IMR-90 (cell line): ENCODE measurements at regions not wholly inside any gene's neighbourhood (a gene's known extent, or its start where the extent isn't known, plus 50 kb on each side); places are given as distances from the start of the nearest gene placed in this dataset.

Experiments
- ATAC-seq: fragments of 200-7000 bp; cut with Tn5 transposase; 2 replicates; pipeline ENCODE4 v1.9.1; 2020; ENCODE audit warnings: low read depth, mild to moderate bottlenecking, moderate library complexity
- BruUV-seq: library from RNA; stranded (reverse); fragments of 400-500 nt; replicated peaks from 2 replicates; lab custom pipeline; 2021; lab: Mats Ljungman, UMichigan
- CTCF ChIA-PET: fragments of 300-600 bp; formaldehyde crosslinking; extraction: SDS; loops from one replicate; lab custom pipeline; 2021; ENCODE audit warnings: antibody characterized with exemption; lab: Yijun Ruan, JAX
- POLR2A ChIA-PET: fragments of 300-600 bp; sonication (Branson Sonifier 250); formaldehyde crosslinking; loops from one replicate; lab custom pipeline; 2022; ENCODE audit warnings: antibody characterized with exemption; ENCODE audit not compliant: unreplicated experiment; lab: Charles Lee
- DNase-seq: peaks from one replicate; pipeline ENCODE4 v3.0.0; 2013
- H2AFZ ChIP-seq: replicated peaks from 2 replicates; pipeline ENCODE3; 2013; ENCODE audit warnings: low read length, mild to moderate bottlenecking; ENCODE audit not compliant: poor library complexity
- H2AK5ac ChIP-seq: 2 replicates; pipeline ENCODE4 v1.6.1; 2013; ENCODE audit warnings: low read depth, low read length, inconsistent platforms
- H2AK9ac ChIP-seq: replicated peaks from 2 replicates; pipeline ENCODE3; 2013; ENCODE audit warnings: mild to moderate bottlenecking, low read depth, low read length, moderate library complexity; ENCODE audit not compliant: poor library complexity
- H2BK120ac ChIP-seq: 2 replicates; pipeline ENCODE4 v1.6.1; 2013; ENCODE audit warnings: low read depth, low read length, inconsistent platforms
- H2BK15ac ChIP-seq: 3 replicates; pipeline ENCODE4 v1.6.1; 2013; ENCODE audit warnings: low read depth, low read length, inconsistent platforms
- H2BK20ac ChIP-seq: 2 replicates; pipeline ENCODE4 v1.6.1; 2013; ENCODE audit warnings: low read depth, mild to moderate bottlenecking, inconsistent platforms, low read length, moderate library complexity
- H2BK5ac ChIP-seq: 2 replicates; pipeline ENCODE4 v1.6.1; 2013; ENCODE audit warnings: mild to moderate bottlenecking, low read depth, low read length, inconsistent platforms; ENCODE audit not compliant: poor library complexity, severe bottlenecking
- H3K14ac ChIP-seq: replicated peaks from 2 replicates; pipeline ENCODE4 v1.6.1; 2013; ENCODE audit warnings: low read depth, low read length, inconsistent platforms
- H3K18ac ChIP-seq: 2 replicates; pipeline ENCODE4 v1.6.1; 2013; ENCODE audit warnings: low read depth, low read length, control low read depth
- H3K23ac ChIP-seq: 2 replicates; pipeline ENCODE4 v1.6.1; 2013; ENCODE audit warnings: low read depth, low read length, inconsistent platforms
- H3K27ac ChIP-seq: 2 replicates; pipeline ENCODE4 v1.5.1; 2013; ENCODE audit warnings: mild to moderate bottlenecking, control low read depth, low read length; ENCODE audit not compliant: insufficient read depth
- H3K27me3 ChIP-seq: 2 replicates; pipeline ENCODE4 v1.6.1; 2013; ENCODE audit warnings: low read length; ENCODE audit not compliant: control insufficient read depth, insufficient read depth
- H3K36me3 ChIP-seq: 2 replicates; pipeline ENCODE4 v1.6.1; 2013; ENCODE audit warnings: low read length, mixed read lengths; ENCODE audit not compliant: control insufficient read depth, insufficient read depth
- H3K4ac ChIP-seq: 2 replicates; pipeline ENCODE4 v1.6.1; 2013; ENCODE audit warnings: low read depth, low read length, inconsistent platforms
- H3K4me1 ChIP-seq: 2 replicates; pipeline ENCODE4 v1.6.1; 2013; ENCODE audit warnings: low read length, mixed read lengths; ENCODE audit not compliant: control insufficient read depth, insufficient read depth
- H3K4me2 ChIP-seq: 2 replicates; pipeline ENCODE4 v1.6.1; 2013; ENCODE audit warnings: low read depth, mild to moderate bottlenecking, control low read depth, low read length, moderate library complexity
- H3K4me3 ChIP-seq: 2 replicates; pipeline ENCODE4 v1.5.1; 2013; ENCODE audit warnings: low read depth, mild to moderate bottlenecking, control low read depth, low read length, moderate library complexity; ENCODE audit not compliant: insufficient read depth
- H3K56ac ChIP-seq: 2 replicates; pipeline ENCODE4 v1.6.1; 2013; ENCODE audit warnings: low read length, inconsistent platforms; ENCODE audit not compliant: insufficient read depth; ENCODE audit errors: extremely low read depth
- H3K79me1 ChIP-seq, 2 experiments: 2 replicates each; pipeline ENCODE4 v1.6.1; 2013; ENCODE audit warnings: low read length in 2 of 2, inconsistent platforms in 1 of 2, low read depth in 1 of 2
- H3K9ac ChIP-seq: 2 replicates; pipeline ENCODE4 v1.6.1; 2013; ENCODE audit warnings: low read depth, low read length, control low read depth
- H3K9me1 ChIP-seq: 2 replicates; pipeline ENCODE4 v1.6.1; 2013; ENCODE audit warnings: low read length, inconsistent platforms; ENCODE audit not compliant: insufficient read depth
- H3K9me3 ChIP-seq: 2 replicates; pipeline ENCODE4 v1.6.1; 2013; ENCODE audit warnings: low read length; ENCODE audit not compliant: control insufficient read depth, insufficient read depth
- H4K20me1 ChIP-seq: 2 replicates; pipeline ENCODE4 v1.6.1; 2013; ENCODE audit warnings: low read length, inconsistent platforms; ENCODE audit not compliant: insufficient read depth
- H4K5ac ChIP-seq: 2 replicates; pipeline ENCODE4 v1.6.1; 2013; ENCODE audit warnings: mild to moderate bottlenecking, low read depth, low read length, control low read depth
- H4K8ac ChIP-seq, 2 experiments: 2 replicates each; pipeline ENCODE4 v1.6.1; 2013; ENCODE audit warnings: low read depth in 2 of 2, low read length in 2 of 2, control low read depth in 1 of 2, inconsistent platforms in 1 of 2
- H4K91ac ChIP-seq: 2 replicates; pipeline ENCODE4 v1.6.1; 2013; ENCODE audit warnings: low read depth, low read length, inconsistent platforms; ENCODE audit not compliant: insufficient read depth
- BHLHE40 ChIP-seq: fragments of 150-350 bp; IDR thresholded peaks from 2 replicates; pipeline ENCODE4 v1.6.1; 2016; ENCODE audit warnings: mild to moderate bottlenecking, low read depth, low read length
- CEBPB ChIP-seq: IDR thresholded peaks from 2 replicates; pipeline ENCODE4 v1.6.1; 2012; ENCODE audit warnings: low read depth, low read length, improper control_type of control experiment
- FOS ChIP-seq: fragments of 150-350 bp; IDR thresholded peaks from 2 replicates; pipeline ENCODE4 v1.6.1; 2016; ENCODE audit warnings: low read depth, low read length
- MAFK ChIP-seq: IDR thresholded peaks from 2 replicates; pipeline ENCODE4 v1.6.1; 2012; ENCODE audit warnings: low read depth, low read length, improper control_type of control experiment
- MAZ ChIP-seq: IDR thresholded peaks from 2 replicates; pipeline ENCODE4 v1.6.1; 2012; ENCODE audit warnings: low read depth, mild to moderate bottlenecking, low read length, improper control_type of control experiment, moderate library complexity, borderline replicate concordance
- MXI1 ChIP-seq: IDR thresholded peaks from 2 replicates; pipeline ENCODE4 v1.6.1; 2012; ENCODE audit warnings: low read depth, mild to moderate bottlenecking, low read length, moderate library complexity, borderline replicate concordance
- POLR2A ChIP-seq: IDR thresholded peaks from 2 replicates; pipeline ENCODE4 v1.6.1; 2012; ENCODE audit warnings: mild to moderate bottlenecking, low read depth, low read length
- RAD21 ChIP-seq: IDR thresholded peaks from 2 replicates; pipeline ENCODE4 v1.6.1; 2012; ENCODE audit warnings: low read length, improper control_type of control experiment
- RFX5 ChIP-seq: IDR thresholded peaks from 2 replicates; pipeline ENCODE4 v1.8.0; 2012; ENCODE audit warnings: low read depth, mild to moderate bottlenecking, low read length, moderate library complexity
- SMC3 ChIP-seq: fragments of 150-350 bp; IDR thresholded peaks from 2 replicates; pipeline ENCODE4 v1.6.1; 2016; ENCODE audit warnings: low read depth, mild to moderate bottlenecking, antibody characterized with exemption, low read length, moderate library complexity
- WGBS, 2 experiments: methylation state at CpG; one replicate each; pipeline versions ENCODE4 v1.1.5 to v1.1.7; 2013; ENCODE audit warnings: missing lambda C conversion rate in 2 of 2; ENCODE audit not compliant: insufficient read length in 1 of 2; ENCODE audit errors: extremely low coverage in 2 of 2; 5-methylcytosine and 5-hydroxymethylcytosine counted together
- dilution Hi-C: fragments of 300-500 bp; cut with HindIII; formaldehyde crosslinking; loops from one replicate; pipeline ENCODE4 v1.14.3; 2018; ENCODE audit warnings: low sequenced_read_pairs; ENCODE audit not compliant: unreplicated experiment
- in situ Hi-C: fragments of 300-500 bp; cut with MboI; formaldehyde crosslinking; loops from 3 replicates; pipeline ENCODE4 v1.14.3; 2019; ENCODE audit warnings: low sequenced_read_pairs, inconsistent platforms, mixed read lengths
- intact Hi-C: fragments of 100-400 bp; cut with micrococcal nuclease; formaldehyde crosslinking; loops from 2 replicates; pipeline ENCODE4 v1.10.0; 2022
- TF ChIP-seq, protein P1 (sequence below): conservative IDR thresholded peaks from 2 replicates; pipeline ENCODE4 v1.5.1; 2012; ENCODE audit warnings: mild to moderate bottlenecking, low read depth, low read length, improper control_type of control experiment

DNA sequence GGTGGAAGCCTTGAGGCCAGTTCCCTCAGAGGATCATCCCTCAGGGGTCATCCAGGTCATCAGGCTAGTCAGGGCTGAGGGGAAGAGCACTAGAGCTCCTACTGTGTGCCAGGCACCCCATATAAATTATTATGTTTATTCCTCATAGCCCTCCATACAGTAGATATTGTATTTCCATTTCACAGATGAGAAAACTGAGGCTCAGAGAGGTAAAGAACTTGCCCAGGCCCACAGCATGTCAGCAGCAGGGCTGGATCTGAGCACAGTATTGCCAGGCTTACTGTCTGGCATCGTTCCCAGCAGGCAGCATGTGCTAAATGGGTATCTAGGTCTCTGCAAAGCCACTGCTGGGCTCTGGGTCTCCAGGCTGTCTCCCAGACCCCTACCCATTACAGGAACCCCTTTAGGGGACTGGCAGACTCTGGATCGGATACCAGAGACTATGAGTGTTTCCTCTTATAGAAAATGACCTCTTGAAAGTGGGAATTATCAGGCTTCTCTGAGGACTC, 153.3 kb downstream of the PTPRU start (continued):
- no peak for TF ChIP-seq FOS
- TF ChIP-seq MXI1, result no peak
- TF ChIP-seq CEBPB, result no peak
- TF ChIP-seq SMC3, result no peak
- no peak for TF ChIP-seq MAZ
- no peak for TF ChIP-seq RFX5

DNA sequence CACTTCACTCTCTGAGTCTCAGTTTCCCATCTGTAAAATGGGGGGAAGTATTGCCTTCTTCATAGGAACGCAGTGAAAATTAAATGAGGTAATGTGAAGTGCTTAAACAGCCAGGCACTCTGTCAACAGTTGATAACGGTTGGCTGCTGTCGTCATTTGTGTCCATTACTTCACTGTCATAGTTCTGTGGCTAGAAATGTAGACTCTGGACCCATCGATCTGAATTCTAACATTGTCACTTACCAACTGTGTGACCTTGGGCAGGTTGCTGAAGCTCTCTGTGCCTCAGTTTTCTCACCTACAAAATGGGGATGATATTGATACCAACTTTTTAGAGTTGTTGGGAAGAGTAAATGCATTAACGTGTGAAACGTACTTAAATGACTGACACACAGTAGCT, 152.6 kb downstream of the PTPRU start:
- DNase-seq, result no peak

More for the DNA sequence above, 152.6 kb downstream of the PTPRU start:
- ChIA-PET POLR2A (no interaction called here), CTCF (no interaction called here)
- no peak overlapping the region for H3K4ac ChIP-seq
- no peak overlapping the region for H2BK20ac ChIP-seq
- no peak overlapping the region for H2AK5ac ChIP-seq
- BruUV-seq, result no TSS peak
- no peak overlapping the region for H3K4me2 ChIP-seq
- H3K18ac ChIP-seq, result no peak overlapping the region
- no peak overlapping the region for H3K9ac ChIP-seq
- dilution Hi-C loops (no loop called here), in situ Hi-C loops (loop anchor here (10.0 kb wide), 1 partner anchor 144 kb away; no protein-coding TSS in a partner anchor), intact Hi-C loops (no loop called here)
- no peaks in the 10 kb centered on the region for H3K36me3 ChIP-seq
- H3K27me3 ChIP-seq, result no peaks in the 10 kb centered on the region; the same call in none of the 2 replicates
- H3K23ac ChIP-seq, result no peak overlapping the region
- H3K27ac ChIP-seq, result no peak overlapping the region
- no peak for TF ChIP-seq SMC3
- no peak for TF ChIP-seq CEBPB
- TF ChIP-seq MXI1, result no peak
- TF ChIP-seq POLR2A, result no peak
- TF ChIP-seq RAD21, result no peak
- TF ChIP-seq, protein P1, sequence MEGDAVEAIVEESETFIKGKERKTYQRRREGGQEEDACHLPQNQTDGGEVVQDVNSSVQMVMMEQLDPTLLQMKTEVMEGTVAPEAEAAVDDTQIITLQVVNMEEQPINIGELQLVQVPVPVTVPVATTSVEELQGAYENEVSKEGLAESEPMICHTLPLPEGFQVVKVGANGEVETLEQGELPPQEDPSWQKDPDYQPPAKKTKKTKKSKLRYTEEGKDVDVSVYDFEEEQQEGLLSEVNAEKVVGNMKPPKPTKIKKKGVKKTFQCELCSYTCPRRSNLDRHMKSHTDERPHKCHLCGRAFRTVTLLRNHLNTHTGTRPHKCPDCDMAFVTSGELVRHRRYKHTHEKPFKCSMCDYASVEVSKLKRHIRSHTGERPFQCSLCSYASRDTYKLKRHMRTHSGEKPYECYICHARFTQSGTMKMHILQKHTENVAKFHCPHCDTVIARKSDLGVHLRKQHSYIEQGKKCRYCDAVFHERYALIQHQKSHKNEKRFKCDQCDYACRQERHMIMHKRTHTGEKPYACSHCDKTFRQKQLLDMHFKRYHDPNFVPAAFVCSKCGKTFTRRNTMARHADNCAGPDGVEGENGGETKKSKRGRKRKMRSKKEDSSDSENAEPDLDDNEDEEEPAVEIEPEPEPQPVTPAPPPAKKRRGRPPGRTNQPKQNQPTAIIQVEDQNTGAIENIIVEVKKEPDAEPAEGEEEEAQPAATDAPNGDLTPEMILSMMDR, result no peak
- TF ChIP-seq MAFK, result no peak
- no peak for TF ChIP-seq RFX5
- no peak for TF ChIP-seq MAZ
- TF ChIP-seq BHLHE40, result no peak
- H3K9me3 ChIP-seq, result no peaks in the 10 kb centered on the region
- no peak overlapping the region for H4K5ac ChIP-seq
- no peak overlapping the region for H2BK15ac ChIP-seq
- no peaks in the 10 kb centered on the region for H3K79me1 ChIP-seq
- H4K91ac ChIP-seq, result no peak overlapping the region
- H3K14ac ChIP-seq, result no peak overlapping the region
- H3K9me1 ChIP-seq, result no peaks in the 10 kb centered on the region
- H3K56ac ChIP-seq, result no peak overlapping the region
- no peak overlapping the region for H2BK5ac ChIP-seq
- no CpG with 5 or more reads among the region's 6 CpGs for WGBS, 2 experiments
- ATAC-seq, result no peak
- no peak overlapping the region for H4K8ac ChIP-seq
- no peak overlapping the region for H2AK9ac ChIP-seq
- H4K20me1 ChIP-seq, result no peaks in the 10 kb centered on the region
- no peak overlapping the region for H3K4me3 ChIP-seq
- H2BK120ac ChIP-seq, result no peak overlapping the region
- H3K4me1 ChIP-seq, result no peaks in the 10 kb centered on the region
- H2AFZ ChIP-seq, result no peak overlapping the region
